ENCODE measurements at regions not wholly inside any gene's neighbourhood (a gene's known extent, or its start where the extent isn't known, plus 50 kb on each side); places are given as distances from the start of the nearest gene placed in this dataset.

DNA sequence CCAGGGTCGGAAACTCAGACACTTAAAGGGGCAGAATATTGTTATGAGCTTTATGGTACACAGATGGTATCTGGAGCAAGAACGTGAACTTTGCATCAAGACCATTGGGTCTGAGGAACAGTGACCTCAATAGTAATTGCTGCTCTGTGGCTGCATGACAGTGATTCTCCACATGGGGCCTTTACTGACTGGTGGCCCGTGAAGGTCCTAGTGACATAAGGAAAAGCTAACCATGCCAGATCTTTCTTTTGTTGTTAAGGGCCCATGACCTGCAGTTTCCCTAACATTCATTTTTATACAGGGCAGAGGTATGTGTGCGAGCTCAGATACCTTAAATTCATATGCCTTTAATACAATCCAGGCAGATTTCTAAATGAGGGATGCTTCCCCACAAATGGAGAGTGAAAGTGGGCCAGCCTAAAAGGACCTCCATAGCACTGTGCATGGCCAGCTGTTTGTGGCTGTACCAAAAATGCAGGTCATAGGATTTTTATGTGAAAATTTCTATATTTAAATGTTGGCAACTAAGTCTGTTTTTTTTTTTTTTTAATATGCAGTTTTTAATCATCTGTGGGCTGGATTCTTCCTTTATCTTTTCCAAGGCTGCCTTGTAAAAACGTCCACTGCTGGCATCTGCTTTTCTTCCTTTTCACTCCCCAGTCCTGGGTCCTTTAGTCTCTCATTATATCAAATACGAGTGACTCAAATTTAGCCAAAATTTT lies 188.0 kb upstream of the IL12A start:
- DNase-seq = no peak

- DNase-seq = no peak
Measured at GRCh38 chr3:159802864-159803263, 185.8 kb upstream of the IL12A start.

GRCh38 chr3:159803459-159803858 lies 185.2 kb upstream of the IL12A start:
- no peak for DNase-seq

- DNase-seq = no peak
Measured at GRCh38 chr3:159804726-159805410, 183.8 kb upstream of the IL12A start.

GRCh38 chr3:159805411-159805772 lies 183.2 kb upstream of the IL12A start:
- no peak for DNase-seq

GRCh38 chr3:159806412-159806811 lies 182.2 kb upstream of the IL12A start:
- no peak for DNase-seq

DNA sequence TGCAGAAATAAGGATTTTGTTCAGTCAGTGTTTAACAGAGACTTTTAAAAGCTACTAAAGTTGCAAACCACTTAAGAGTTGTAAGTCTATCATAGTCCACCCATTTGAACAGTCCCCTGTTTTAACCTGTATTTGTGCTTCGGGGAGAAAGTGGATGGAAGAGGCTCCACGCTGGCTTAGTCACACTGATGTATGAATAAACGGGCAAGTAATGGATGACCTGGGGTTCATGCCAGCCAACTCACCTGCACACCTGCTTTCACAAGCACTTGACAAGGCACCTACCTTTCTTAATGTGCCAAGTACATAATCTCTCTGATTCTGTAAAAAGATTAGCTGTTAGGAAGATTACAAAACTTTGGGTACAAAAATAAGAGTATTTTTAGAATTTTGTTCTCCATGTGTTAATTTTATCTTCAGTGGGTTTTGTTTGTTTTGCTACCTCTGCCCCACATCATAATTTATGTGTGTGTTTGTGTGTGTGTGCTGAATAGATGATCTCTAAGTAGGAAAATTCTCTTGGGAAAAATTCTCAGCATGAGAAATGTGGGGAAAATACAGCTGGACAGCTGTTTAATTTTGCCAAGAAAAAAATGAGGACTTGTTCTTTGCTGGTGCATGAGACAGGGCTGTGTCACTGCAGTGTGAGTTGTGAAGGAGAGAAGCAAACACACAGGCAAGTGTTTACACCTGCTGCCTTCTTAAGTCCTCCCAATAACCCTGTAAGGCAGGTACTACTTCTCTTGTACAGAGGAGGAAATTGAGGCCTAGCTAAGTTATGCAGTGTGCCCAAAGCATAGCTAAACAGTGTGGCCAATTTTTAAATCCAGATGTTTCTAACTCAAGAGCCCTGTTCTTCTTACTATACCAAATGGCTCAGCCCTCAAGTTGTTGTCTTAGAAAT lies 181.2 kb upstream of the IL12A start:
- no peak for DNase-seq

GRCh38 chr3:159813822-159814531 lies 174.7 kb upstream of the IL12A start:
- no peak for DNase-seq

DNA sequence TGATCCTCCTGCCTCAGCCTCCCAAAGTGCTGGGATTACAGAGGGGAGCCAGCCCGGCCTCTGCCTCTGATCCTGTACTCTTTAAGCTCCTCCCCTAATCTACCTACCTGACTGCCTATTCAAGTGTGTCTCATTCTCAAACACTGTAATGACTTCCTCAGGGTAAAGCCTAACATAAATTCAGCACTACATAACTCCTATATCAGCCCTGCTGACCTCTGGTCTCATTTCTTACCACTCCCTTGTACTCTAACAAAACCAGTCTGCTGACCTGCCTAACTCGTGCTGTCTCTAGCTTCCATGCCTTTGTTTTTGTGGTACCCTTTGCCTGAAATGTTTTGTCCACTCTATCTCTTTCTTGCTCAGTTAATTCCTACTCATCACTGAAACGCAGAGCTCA lies 172.1 kb upstream of the IL12A start:
- no peak for DNase-seq

GRCh38 chr3:159817126-159817525 lies 171.5 kb upstream of the IL12A start:
- no peak for DNase-seq

DNA sequence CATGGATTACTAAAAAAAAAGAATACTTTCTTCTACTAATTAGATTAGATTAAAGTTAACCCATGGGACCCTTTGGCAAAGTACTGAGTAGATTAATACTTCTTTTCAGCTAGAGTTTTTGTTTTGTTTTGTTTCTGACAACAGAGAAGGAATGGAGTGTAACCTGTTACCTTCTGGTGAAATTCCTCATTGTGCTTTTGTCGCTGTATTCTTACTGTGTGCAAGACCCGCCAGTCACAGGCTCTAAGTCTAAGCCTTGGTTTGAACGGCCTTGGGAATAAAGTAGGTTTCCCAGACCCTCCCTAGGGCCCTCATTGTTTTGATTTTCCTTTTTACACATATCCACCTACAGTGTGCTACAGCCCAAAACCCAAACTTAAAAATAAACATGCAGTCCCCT lies 171.1 kb upstream of the IL12A start:
- DNase-seq = no peak

DNA sequence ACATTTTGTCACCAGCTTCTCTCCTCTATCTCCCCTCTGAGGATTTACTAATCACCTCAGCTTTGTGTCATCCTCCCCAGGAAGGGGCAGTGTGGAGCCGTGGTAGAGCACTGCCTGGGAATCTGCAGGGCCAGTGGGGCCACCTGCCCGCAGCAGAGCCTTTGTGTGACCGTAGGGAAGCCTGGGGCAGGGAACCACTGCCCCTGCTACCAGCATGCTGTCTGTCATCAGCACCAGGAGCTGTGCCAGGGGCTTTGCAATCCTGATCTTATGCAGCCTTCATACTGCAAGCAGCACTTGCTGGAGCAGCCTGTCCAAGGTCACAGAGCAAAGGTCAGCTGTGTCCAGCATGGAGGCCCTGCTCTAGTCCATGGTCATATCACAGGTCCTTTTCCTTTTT lies 170.2 kb upstream of the IL12A start:
- no peak for DNase-seq

GRCh38 chr3:159818997-159819500 lies 169.6 kb upstream of the IL12A start:
- no peak for DNase-seq

- DNase-seq = no peak
Measured at GRCh38 chr3:159819676-159820075, 169.0 kb upstream of the IL12A start.

DNA sequence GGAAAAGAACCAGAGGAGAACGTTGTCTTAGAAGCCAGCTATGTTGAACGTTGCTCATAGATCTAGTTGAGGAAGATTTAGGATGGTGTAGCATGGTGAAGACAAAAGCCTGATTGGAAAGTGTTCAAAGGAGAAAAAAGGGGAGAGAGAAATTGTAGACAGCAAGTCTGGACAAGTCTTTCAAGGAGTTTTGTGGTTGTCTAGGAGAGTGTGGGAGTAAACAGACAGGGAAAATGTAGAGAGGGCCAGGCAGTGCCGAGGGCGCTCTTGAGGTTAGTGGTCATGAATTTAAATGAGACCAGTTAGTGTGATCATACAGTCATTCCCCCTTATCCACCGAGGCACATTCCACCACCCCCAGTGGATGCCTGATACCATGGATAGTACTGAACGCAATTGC lies 167.5 kb upstream of the IL12A start:
- no peak for DNase-seq

DNA sequence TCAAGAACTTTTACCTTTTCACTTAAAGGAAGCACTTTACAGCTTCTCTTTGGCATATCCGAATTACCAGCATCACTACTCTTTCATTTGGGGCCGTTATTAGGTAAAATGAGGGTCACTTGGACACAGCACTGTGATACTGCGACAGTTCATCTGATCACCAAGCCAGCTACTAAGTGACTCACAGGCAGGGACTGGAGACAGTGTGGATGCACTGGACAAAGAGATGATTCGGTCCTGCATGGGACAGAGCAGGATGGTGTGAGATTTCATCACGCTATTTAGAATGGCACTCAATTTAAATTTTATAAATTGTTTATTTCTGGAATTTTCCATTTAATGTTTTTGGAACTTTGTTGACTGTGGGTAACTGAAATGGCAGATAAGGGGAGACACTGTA lies 166.9 kb upstream of the IL12A start:
- DNase-seq = no peak

GRCh38 chr3:159823780-159824179 lies 164.9 kb upstream of the IL12A start:
- no peak for DNase-seq

GRCh38 chr3:159824333-159824732 lies 164.3 kb upstream of the IL12A start:
- DNase-seq = no peak

DNA sequence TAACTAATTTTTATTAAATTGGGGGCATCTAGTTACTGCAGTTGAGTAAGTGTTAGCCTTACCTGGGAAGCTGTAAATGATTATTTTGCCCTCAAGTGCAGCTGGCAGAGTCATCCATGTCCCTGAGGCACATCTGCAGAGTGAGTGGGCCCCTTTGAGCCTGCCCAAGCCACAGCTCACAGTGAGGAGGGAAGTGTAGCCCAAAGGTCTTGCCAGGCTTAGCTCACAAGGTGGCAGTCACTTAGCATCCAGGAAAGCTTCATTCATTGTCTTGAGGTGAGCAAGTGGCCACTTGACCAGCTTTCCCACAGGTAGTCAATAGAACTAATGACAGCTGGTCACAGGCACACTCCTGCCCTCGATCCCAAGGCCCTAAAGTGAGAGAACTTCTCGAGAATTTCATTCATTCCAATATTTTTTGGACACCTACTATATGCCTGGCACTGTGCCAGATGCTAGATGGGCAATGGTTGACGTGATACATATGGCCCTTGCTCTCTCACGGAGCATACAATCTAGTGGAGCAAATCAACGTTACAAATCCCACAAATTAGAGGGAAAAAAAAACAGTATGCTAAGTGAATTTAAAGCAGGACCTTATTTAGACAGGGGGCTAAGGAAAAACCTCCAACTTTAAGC lies 163.3 kb upstream of the IL12A start:
- no peak for DNase-seq

GRCh38 chr3:159828542-159828943 lies 160.1 kb upstream of the IL12A start:
- no peak for DNase-seq

DNA sequence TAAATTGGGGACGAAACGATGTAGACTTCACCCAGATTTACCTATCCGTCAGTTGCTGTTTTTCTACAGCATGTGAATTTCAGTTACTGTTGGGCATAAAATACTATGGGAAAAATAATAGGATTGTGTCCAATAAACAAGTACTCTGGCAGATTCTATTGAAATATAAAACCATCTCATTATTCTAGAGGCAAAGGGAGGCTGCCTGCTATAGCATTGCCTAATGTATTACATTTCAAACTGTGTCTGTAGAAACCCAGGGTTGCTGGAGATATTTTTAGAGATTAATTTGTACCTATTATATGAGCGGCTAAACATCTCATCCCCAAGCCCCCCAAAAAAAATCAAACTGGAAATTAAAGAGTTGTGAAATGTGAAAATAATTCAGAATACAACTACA lies 159.6 kb upstream of the IL12A start:
- DNase-seq = no peak

DNA sequence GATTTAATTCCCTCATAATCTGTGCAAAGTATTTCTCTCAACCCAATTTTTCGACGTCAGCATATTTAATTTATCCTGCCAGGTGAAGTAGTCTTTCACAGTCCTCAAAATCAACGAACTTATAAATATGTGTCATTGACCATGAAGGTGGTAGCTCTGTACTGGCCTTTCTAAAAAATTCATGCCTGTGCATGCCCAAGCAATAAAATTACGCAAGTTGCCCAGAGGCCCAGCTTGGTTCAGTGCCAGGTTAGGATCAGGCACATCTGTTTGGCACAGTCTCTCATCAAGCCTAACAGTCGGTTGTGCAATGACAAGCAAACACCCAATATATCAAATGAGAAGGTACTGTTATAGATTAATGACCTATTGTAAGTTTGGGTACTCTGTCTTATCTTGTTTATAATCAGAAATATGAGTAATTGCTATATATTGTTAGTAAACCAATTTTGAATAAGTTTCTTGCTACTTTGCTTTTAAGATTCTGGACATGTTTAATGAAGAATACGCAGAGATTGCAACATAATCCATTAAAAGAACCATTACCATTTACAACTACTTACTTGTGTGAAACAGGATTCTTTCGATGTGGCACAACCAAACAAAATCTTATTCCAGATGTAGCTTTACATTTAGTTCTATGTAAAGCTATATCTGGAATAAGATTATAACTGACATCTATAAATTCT lies 159.0 kb upstream of the IL12A start:
- no peak for DNase-seq

All from activated CD4-positive, alpha-beta T cell treated with anti-CD3 and anti-CD28 coated beads, Interleukin-2, amount 50 U/mL, for 1 hour (primary cell).